ENCODE measurements at regions not wholly inside any gene's neighbourhood (a gene's known extent, or its start where the extent isn't known, plus 50 kb on each side); places are given as distances from the start of the nearest gene placed in this dataset.

- TF ChIP-seq CTCF (IDR thresholded peaks at IDR 0.05): no peak
- no peak for TF ChIP-seq POLR2A (IDR thresholded peaks at IDR 0.05)
Measured at GRCh38 chr4:181611946-181612600, 631.1 kb upstream of the TENM3 start.
